ENCODE measurements at regions not wholly inside any gene's neighbourhood (a gene's known extent, or its start where the extent isn't known, plus 50 kb on each side); places are given as distances from the start of the nearest gene placed in this dataset.

DNA sequence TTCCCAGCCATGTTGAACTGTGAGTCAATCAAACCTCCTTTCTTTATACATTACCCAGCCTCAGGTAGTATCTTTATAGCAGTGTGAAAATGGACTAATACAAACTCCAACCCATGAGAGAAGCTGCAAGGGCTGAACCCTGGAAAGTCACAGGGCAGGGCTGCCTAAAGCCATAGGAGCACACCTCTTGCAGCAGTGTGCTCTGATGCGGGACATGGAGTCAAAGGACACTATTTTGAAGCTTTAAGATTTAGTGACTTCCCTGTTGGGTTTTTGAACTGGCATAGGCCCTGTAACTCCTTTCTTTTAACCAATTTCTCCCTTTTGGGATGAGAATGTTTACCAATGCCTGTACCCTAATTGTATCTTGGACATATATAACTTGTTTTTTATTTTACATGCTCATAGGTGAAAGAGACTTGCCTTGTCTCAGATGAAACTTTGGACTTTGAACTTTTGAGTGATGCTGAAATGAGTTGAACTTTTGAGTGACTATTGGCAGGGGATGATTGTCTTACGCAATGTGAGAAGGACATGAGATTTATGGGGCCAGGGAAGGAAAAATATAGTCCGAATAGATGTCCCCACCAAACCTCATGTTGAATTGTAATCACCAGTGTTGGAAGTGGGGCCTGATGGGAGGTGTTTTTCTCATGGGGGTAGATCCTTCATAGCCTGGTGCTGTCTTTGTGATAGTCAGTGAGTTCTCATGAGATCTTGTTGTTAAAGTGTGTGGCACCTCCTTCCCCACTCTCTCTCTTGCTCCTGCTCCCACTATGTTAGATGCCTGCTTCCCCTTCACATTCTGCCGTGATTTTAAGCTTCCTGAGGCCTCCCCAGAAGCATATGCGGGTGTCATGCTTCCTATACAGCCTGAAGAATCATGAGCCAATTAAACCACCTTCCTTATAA lies 159.5 kb upstream of the SPEF2 start:
- Histone ChIP-seq H3K4me3 (no peak overlapping the region), H3K9me3 (peaks cover 0 to 9% (median 6%) of the 10 kb centered on the region in 8 donors), H3K27me3 (replicated peaks in 1 of 7) (no peaks in the 10 kb centered on the region), H3K36me3 (no peaks in the 10 kb centered on the region), H3K4me1 (no peaks in the 10 kb centered on the region), H3K27ac (no peak overlapping the region)
- intact Hi-C loops (cut with DNase I; ENCODE audit: low total_unique reads): no loop called here
- WGBS, 5 donors: 68 to 74% (median 69%) methylated on average over 5 of the region's 5 CpGs
- DNase-seq: no peak
- TF ChIP-seq POLR2AphosphoS5 (IDR thresholded peaks at IDR 0.05) (no peak), POLR2A (IDR thresholded peaks at IDR 0.05) (no peak)
- TF ChIP-seq, protein P1, sequence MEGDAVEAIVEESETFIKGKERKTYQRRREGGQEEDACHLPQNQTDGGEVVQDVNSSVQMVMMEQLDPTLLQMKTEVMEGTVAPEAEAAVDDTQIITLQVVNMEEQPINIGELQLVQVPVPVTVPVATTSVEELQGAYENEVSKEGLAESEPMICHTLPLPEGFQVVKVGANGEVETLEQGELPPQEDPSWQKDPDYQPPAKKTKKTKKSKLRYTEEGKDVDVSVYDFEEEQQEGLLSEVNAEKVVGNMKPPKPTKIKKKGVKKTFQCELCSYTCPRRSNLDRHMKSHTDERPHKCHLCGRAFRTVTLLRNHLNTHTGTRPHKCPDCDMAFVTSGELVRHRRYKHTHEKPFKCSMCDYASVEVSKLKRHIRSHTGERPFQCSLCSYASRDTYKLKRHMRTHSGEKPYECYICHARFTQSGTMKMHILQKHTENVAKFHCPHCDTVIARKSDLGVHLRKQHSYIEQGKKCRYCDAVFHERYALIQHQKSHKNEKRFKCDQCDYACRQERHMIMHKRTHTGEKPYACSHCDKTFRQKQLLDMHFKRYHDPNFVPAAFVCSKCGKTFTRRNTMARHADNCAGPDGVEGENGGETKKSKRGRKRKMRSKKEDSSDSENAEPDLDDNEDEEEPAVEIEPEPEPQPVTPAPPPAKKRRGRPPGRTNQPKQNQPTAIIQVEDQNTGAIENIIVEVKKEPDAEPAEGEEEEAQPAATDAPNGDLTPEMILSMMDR (IDR thresholded peaks at IDR 0.05 in 8 of 11, conservative IDR thresholded peaks at IDR 0.05 in 3 of 11): no peak

DNA sequence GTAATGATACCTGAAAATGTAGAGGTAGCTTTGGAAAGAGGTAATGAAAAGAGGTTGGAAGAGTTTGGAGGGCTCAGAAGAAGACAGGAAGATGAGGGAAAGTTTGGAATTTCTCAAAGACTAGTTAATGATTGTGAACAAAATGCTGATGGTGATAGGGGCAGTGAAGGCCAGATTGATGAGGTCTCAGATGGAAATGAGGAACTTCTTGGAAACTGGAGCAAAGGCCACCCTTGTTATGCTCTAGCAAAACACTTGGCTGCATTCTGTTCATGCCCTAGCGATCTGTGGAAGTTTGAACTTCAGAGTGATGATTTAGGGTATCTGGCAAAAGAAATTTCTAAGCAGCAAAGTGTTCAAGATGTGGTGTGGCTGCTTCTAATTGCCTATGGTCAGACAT lies 161.2 kb upstream of the SPEF2 start:
- H3K9me3 ChIP-seq: peaks cover 0 to 9% (median 6%) of the 10 kb centered on the region in 8 donors
- DNase-seq: no peak
- H3K27me3 ChIP-seq (replicated peaks in 1 of 7): no peaks in the 10 kb centered on the region
- H3K4me1 ChIP-seq: no peaks in the 10 kb centered on the region
- no peak overlapping the region for H3K4me3 ChIP-seq
- intact Hi-C loops (cut with DNase I; ENCODE audit: low total_unique reads): no loop called here
- H3K36me3 ChIP-seq: no peaks in the 10 kb centered on the region
- WGBS, 5 donors: 66 to 84% (median 76%) methylated on average over 1 of the region's 1 CpG
- H3K27ac ChIP-seq: no peak overlapping the region
- TF ChIP-seq, protein P1 (IDR thresholded peaks at IDR 0.05 in 8 of 11, conservative IDR thresholded peaks at IDR 0.05 in 3 of 11): no peak
- no peak for TF ChIP-seq POLR2AphosphoS5 (IDR thresholded peaks at IDR 0.05)
- no peak for TF ChIP-seq POLR2A (IDR thresholded peaks at IDR 0.05)

DNA sequence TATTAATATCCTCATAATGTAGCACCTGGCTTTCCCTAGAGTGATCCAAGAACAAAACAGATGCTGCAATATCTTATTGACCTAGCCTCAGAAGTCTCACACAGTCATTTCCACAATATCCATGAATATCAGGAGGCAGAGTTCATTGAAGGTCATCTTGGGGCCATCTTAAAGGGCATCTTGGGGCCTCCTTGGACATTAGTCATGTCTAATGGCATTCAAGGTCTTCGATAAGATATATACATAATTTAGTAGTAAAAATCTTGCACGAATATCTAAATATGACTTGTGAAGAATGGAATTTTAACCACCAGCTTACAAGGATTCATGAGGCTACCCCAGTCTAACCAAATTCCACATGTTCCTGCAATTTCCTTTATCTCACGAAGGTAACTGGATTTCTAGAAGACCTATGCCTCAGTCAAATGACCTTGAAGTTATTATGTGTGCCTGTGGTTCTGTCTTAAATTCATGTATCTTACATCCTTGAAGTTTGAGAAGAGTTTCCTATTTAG lies 163.6 kb upstream of the SPEF2 start:
- H3K27me3 ChIP-seq (replicated peaks in 1 of 7): no peaks in the 10 kb centered on the region
- WGBS, 5 donors: 74 to 90% (median 86%) methylated on average over 3 of the region's 3 CpGs
- H3K4me1 ChIP-seq: no peaks in the 10 kb centered on the region
- H3K27ac ChIP-seq: no peak overlapping the region
- TF ChIP-seq POLR2A (IDR thresholded peaks at IDR 0.05) (no peak), POLR2AphosphoS5 (IDR thresholded peaks at IDR 0.05) (no peak)
- TF ChIP-seq, protein P1 (IDR thresholded peaks at IDR 0.05 in 8 of 11, conservative IDR thresholded peaks at IDR 0.05 in 3 of 11): no peak
- H3K36me3 ChIP-seq: no peaks in the 10 kb centered on the region
- H3K9me3 ChIP-seq: peaks cover 0 to 26% (median 17%) of the 10 kb centered on the region in 8 donors
- DNase-seq: no peak
- intact Hi-C loops (cut with DNase I; ENCODE audit: low total_unique reads): no loop called here
- H3K4me3 ChIP-seq: no peak overlapping the region

Data from spleen (tissue), 11 donors.